NCI-H2029 treated with DMSO at 0.1 percent for 48 hours (cell line): ENCODE measurements at regions not wholly inside any gene's neighbourhood (a gene's known extent, or its start where the extent isn't known, plus 50 kb on each side); places are given as distances from the start of the nearest gene placed in this dataset.

Source experiments
- DNase-seq: peaks from one replicate; lab custom pipeline; 2025; lab: John Stamatoyannopoulos, UW

GRCh38 chr5:35363387-35363965 is 133.2 kb upstream of the PRLR start:
- no peak for DNase-seq

GRCh38 chr5:35362772-35363171 is 132.5 kb upstream of the PRLR start:
- no peak for DNase-seq

GRCh38 chr5:35360671-35361070 is 130.4 kb upstream of the PRLR start:
- no peak for DNase-seq

GRCh38 chr5:35359859-35360258 is 129.6 kb upstream of the PRLR start:
- DNase-seq, result no peak

- DNase-seq, result no peak
Measured at GRCh38 chr5:35357973-35358372, 127.7 kb upstream of the PRLR start.

- no peak for DNase-seq
Measured at GRCh38 chr5:35356725-35357124, 126.4 kb upstream of the PRLR start.

GRCh38 chr5:35354751-35355150 is 124.5 kb upstream of the PRLR start:
- DNase-seq, result no peak

- no peak for DNase-seq
Measured at GRCh38 chr5:35345222-35345621, 114.9 kb upstream of the PRLR start.

GRCh38 chr5:35342664-35343063 is 112.4 kb upstream of the PRLR start:
- DNase-seq, result no peak

GRCh38 chr5:35341189-35341588 is 110.9 kb upstream of the PRLR start:
- no peak for DNase-seq

- DNase-seq, result no peak
Measured at GRCh38 chr5:35339616-35340100, 109.4 kb upstream of the PRLR start.

GRCh38 chr5:35339006-35339405 is 108.7 kb upstream of the PRLR start:
- no peak for DNase-seq

- DNase-seq, result no peak
Measured at GRCh38 chr5:35338157-35338453, 107.8 kb upstream of the PRLR start.

GRCh38 chr5:35337340-35338156 is 107.3 kb upstream of the PRLR start:
- no peak for DNase-seq

- no peak for DNase-seq
Measured at GRCh38 chr5:35336230-35336629, 105.9 kb upstream of the PRLR start.

GRCh38 chr5:35335752-35336151 is 105.5 kb upstream of the PRLR start:
- no peak for DNase-seq

GRCh38 chr5:35333366-35333765 is 103.1 kb upstream of the PRLR start:
- DNase-seq, result no peak

- no peak for DNase-seq
Measured at GRCh38 chr5:35331956-35332950, 102.0 kb upstream of the PRLR start.

GRCh38 chr5:35325836-35326235 is 95.5 kb upstream of the PRLR start:
- DNase-seq, result no peak

- DNase-seq, result no peak
Measured at GRCh38 chr5:35324679-35325078, 94.4 kb upstream of the PRLR start.

GRCh38 chr5:35324201-35324600 is 93.9 kb upstream of the PRLR start:
- DNase-seq, result no peak

- no peak for DNase-seq
Measured at GRCh38 chr5:35320029-35320428, 89.7 kb upstream of the PRLR start.
